ENCODE measurements at regions not wholly inside any gene's neighbourhood (a gene's known extent, or its start where the extent isn't known, plus 50 kb on each side); places are given as distances from the start of the nearest gene placed in this dataset.

- no peak overlapping the region for H3K4me3 ChIP-seq
- H3K27me3 ChIP-seq = no peaks in the 10 kb centered on the region
- H3K27ac ChIP-seq = no peak overlapping the region
- no peaks in the 10 kb centered on the region for H3K9me3 ChIP-seq (ENCODE audit: low read depth)
- TF ChIP-seq, protein P1, sequence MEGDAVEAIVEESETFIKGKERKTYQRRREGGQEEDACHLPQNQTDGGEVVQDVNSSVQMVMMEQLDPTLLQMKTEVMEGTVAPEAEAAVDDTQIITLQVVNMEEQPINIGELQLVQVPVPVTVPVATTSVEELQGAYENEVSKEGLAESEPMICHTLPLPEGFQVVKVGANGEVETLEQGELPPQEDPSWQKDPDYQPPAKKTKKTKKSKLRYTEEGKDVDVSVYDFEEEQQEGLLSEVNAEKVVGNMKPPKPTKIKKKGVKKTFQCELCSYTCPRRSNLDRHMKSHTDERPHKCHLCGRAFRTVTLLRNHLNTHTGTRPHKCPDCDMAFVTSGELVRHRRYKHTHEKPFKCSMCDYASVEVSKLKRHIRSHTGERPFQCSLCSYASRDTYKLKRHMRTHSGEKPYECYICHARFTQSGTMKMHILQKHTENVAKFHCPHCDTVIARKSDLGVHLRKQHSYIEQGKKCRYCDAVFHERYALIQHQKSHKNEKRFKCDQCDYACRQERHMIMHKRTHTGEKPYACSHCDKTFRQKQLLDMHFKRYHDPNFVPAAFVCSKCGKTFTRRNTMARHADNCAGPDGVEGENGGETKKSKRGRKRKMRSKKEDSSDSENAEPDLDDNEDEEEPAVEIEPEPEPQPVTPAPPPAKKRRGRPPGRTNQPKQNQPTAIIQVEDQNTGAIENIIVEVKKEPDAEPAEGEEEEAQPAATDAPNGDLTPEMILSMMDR (IDR thresholded peaks at IDR 0.05; ENCODE audit: low read depth, low read length) = no peak
- no peak for DNase-seq (ENCODE audit: low read depth in 1 of 2, low spot score in 1 of 2)
- H3K4me1 ChIP-seq (ENCODE audit: low read depth) = peaks cover 16% of the 10 kb centered on the region
- H3K36me3 ChIP-seq = no peaks in the 10 kb centered on the region
Measured at GRCh38 chr2:13015532-13016320, 299.0 kb downstream of the TRIB2 start.

GRCh38 chr2:13018490-13018889 lies 301.8 kb downstream of the TRIB2 start:
- no peak for DNase-seq (ENCODE audit: low read depth in 1 of 2, low spot score in 1 of 2)
- TF ChIP-seq, protein P1 (IDR thresholded peaks at IDR 0.05; ENCODE audit: low read depth, low read length) = no peak

GRCh38 chr2:13019781-13020180 lies 303.0 kb downstream of the TRIB2 start:
- TF ChIP-seq, protein P1 (IDR thresholded peaks at IDR 0.05; ENCODE audit: low read depth, low read length) = no peak
- Histone ChIP-seq H3K4me3 (no peak overlapping the region), H3K27ac (no peak overlapping the region), H3K9me3 (ENCODE audit: low read depth) (no peaks in the 10 kb centered on the region), H3K27me3 (no peaks in the 10 kb centered on the region), H3K36me3 (no peaks in the 10 kb centered on the region), H3K4me1 (ENCODE audit: low read depth) (peaks cover 16% of the 10 kb centered on the region)
- no peak for DNase-seq (ENCODE audit: low read depth in 1 of 2, low spot score in 1 of 2)

More at GRCh38 chr2:13018490-13018889, 301.8 kb downstream of the TRIB2 start:
- no peak overlapping the region for H3K27ac ChIP-seq
- no peak overlapping the region for H3K4me3 ChIP-seq
- no peaks in the 10 kb centered on the region for H3K36me3 ChIP-seq
- H3K9me3 ChIP-seq (ENCODE audit: low read depth) = no peaks in the 10 kb centered on the region
- H3K4me1 ChIP-seq (ENCODE audit: low read depth) = peaks cover 16% of the 10 kb centered on the region
- no peaks in the 10 kb centered on the region for H3K27me3 ChIP-seq

GRCh38 chr2:13020469-13020868 lies 303.7 kb downstream of the TRIB2 start:
- Histone ChIP-seq H3K27me3 (no peaks in the 10 kb centered on the region), H3K4me3 (no peak overlapping the region), H3K27ac (no peak overlapping the region), H3K36me3 (no peaks in the 10 kb centered on the region), H3K9me3 (ENCODE audit: low read depth) (no peaks in the 10 kb centered on the region), H3K4me1 (ENCODE audit: low read depth) (peaks cover 10% of the 10 kb centered on the region)
- no peak for DNase-seq (ENCODE audit: low read depth in 1 of 2, low spot score in 1 of 2)
- TF ChIP-seq, protein P1 (IDR thresholded peaks at IDR 0.05; ENCODE audit: low read depth, low read length) = no peak

GRCh38 chr2:13021470-13021957 lies 304.8 kb downstream of the TRIB2 start:
- H3K4me1 ChIP-seq (ENCODE audit: low read depth) = peaks cover 8% of the 10 kb centered on the region
- DNase-seq (ENCODE audit: low read depth in 1 of 2, low spot score in 1 of 2) = peak in 1 of 2 donors; percentile 36
- no peak overlapping the region for H3K27ac ChIP-seq
- no peaks in the 10 kb centered on the region for H3K27me3 ChIP-seq
- H3K9me3 ChIP-seq (ENCODE audit: low read depth) = no peaks in the 10 kb centered on the region
- TF ChIP-seq, protein P1 (IDR thresholded peaks at IDR 0.05; ENCODE audit: low read depth, low read length) = no peak
- H3K36me3 ChIP-seq = no peaks in the 10 kb centered on the region
- H3K4me3 ChIP-seq = no peak overlapping the region

Measured in cardiac muscle cell (in vitro differentiated cells and primary cell).